SU-DHL-6 (cell line): ENCODE measurements at regions not wholly inside any gene's neighbourhood (a gene's known extent, or its start where the extent isn't known, plus 50 kb on each side); places are given as distances from the start of the nearest gene placed in this dataset.

Experiments used
- H2AFZ ChIP-seq: fragments of 200-600 bp; sonication (generic); 2 replicates; pipeline ENCODE4 v1.6.1; 2014; ENCODE audit warnings: low read depth, mild to moderate bottlenecking, moderate library complexity, mixed read lengths, antibody characterized with exemption, low read length; ENCODE audit not compliant: severe bottlenecking
- H3F3A ChIP-seq: fragments of 200-600 bp; shearing (Covaris generic); 2 replicates; pipeline ENCODE4 v1.6.0; 2016; ENCODE audit warnings: antibody characterized with exemption, mild to moderate bottlenecking; ENCODE audit not compliant: insufficient read depth
- H3K27ac ChIP-seq: fragments of 200-600 bp; sonication (generic); 2 replicates; pipeline ENCODE4 v1.5.1; 2016; ENCODE audit warnings: low read depth, mild to moderate bottlenecking, low read length, moderate library complexity, mixed read lengths
- H3K27me3 ChIP-seq: fragments of 200-600 bp; sonication (generic), shearing (Covaris generic); 2 replicates; pipeline ENCODE4 v1.6.0; 2014; ENCODE audit warnings: mild to moderate bottlenecking, low read length
- H3K36me3 ChIP-seq: fragments of 200-600 bp; sonication (generic); 2 replicates; pipeline ENCODE4 v1.6.1; 2014; ENCODE audit warnings: mild to moderate bottlenecking, low read length, mixed read lengths
- H3K4me2 ChIP-seq: fragments of 300-600, 200-600 bp; shearing (Covaris generic), sonication (generic); 2 replicates; pipeline ENCODE4 v1.6.0; 2014; ENCODE audit warnings: low read length, low read depth, mild to moderate bottlenecking; ENCODE audit not compliant: poor library complexity, severe bottlenecking
- H3K4me3 ChIP-seq: fragments of 200-600 bp; sonication (generic); 2 replicates; pipeline ENCODE4 v1.5.1; 2014; ENCODE audit warnings: antibody characterized with exemption, low read length, mild to moderate bottlenecking, mixed read lengths; ENCODE audit not compliant: insufficient read depth, poor library complexity, severe bottlenecking
- H3K79me2 ChIP-seq: fragments of 200-600 bp; sonication (generic); 2 replicates; pipeline ENCODE4 v1.6.1; 2014; ENCODE audit warnings: mild to moderate bottlenecking, low read length, moderate library complexity; ENCODE audit not compliant: insufficient read depth
- H3K9ac ChIP-seq: fragments of 200-600 bp; sonication (generic); 2 replicates; pipeline ENCODE4 v1.7.0; 2014; ENCODE audit warnings: mild to moderate bottlenecking, low read length
- H3K9me2 ChIP-seq: fragments of 200-600 bp; sonication (generic); replicated peaks from 2 replicates; pipeline ENCODE4 v1.6.1; 2014; ENCODE audit warnings: low read length; ENCODE audit not compliant: insufficient read depth
- H3K9me3 ChIP-seq: fragments of 200-600 bp; sonication (generic); 2 replicates; pipeline ENCODE4 v1.6.1; 2014; ENCODE audit warnings: low read length, mixed read lengths; ENCODE audit not compliant: insufficient read depth
- H4K20me1 ChIP-seq: fragments of 200-600 bp; sonication (generic); 2 replicates; pipeline ENCODE4 v1.6.1; 2014; ENCODE audit warnings: low read depth, mild to moderate bottlenecking, antibody characterized with exemption, low read length, moderate library complexity, mixed read lengths
- CTCF ChIP-seq: fragments of 200-600 bp; sonication (generic); IDR thresholded peaks from one replicate; pipeline ENCODE4 v1.5.1; 2017; ENCODE audit warnings: antibody characterized with exemption, mild to moderate bottlenecking, low read length, moderate library complexity; ENCODE audit not compliant: insufficient read depth, poor library complexity, severe bottlenecking
- EZH2phosphoT487 ChIP-seq: fragments of 200-600 bp; sonication (generic), shearing (Covaris generic); conservative IDR thresholded peaks from 2 replicates; pipeline ENCODE4 v1.6.1; 2018; ENCODE audit warnings: mild to moderate bottlenecking, antibody characterized with exemption, low read length, moderate library complexity, mixed read lengths

- no peak overlapping the region for H3K9ac ChIP-seq
- H3K27ac ChIP-seq, result no peak overlapping the region
- H3F3A ChIP-seq, result no peaks in the 10 kb centered on the region
- no peaks in the 10 kb centered on the region for H4K20me1 ChIP-seq
- TF ChIP-seq CTCF, result no peak
- no peak for TF ChIP-seq EZH2phosphoT487
- no peak overlapping the region for H2AFZ ChIP-seq
- H3K4me3 ChIP-seq, result no peak overlapping the region
- H3K27me3 ChIP-seq, result no peaks in the 10 kb centered on the region
- no peaks in the 10 kb centered on the region for H3K9me2 ChIP-seq
- no peaks in the 10 kb centered on the region for H3K79me2 ChIP-seq
- no peaks in the 10 kb centered on the region for H3K36me3 ChIP-seq
- H3K4me2 ChIP-seq, result no peak overlapping the region
- no peaks in the 10 kb centered on the region for H3K9me3 ChIP-seq
Observed at GRCh38 chr21:16502273-16502672, 772.5 kb downstream of the USP25 start.

GRCh38 chr21:16502897-16503296 is 773.1 kb downstream of the USP25 start:
- H3K79me2 ChIP-seq, result no peaks in the 10 kb centered on the region
- no peaks in the 10 kb centered on the region for H3K36me3 ChIP-seq
- no peaks in the 10 kb centered on the region for H3K9me2 ChIP-seq
- no peak overlapping the region for H2AFZ ChIP-seq
- no peak overlapping the region for H3K9ac ChIP-seq
- H3K27me3 ChIP-seq, result no peaks in the 10 kb centered on the region
- no peaks in the 10 kb centered on the region for H4K20me1 ChIP-seq
- no peaks in the 10 kb centered on the region for H3F3A ChIP-seq
- no peaks in the 10 kb centered on the region for H3K9me3 ChIP-seq
- no peak overlapping the region for H3K4me2 ChIP-seq
- no peak overlapping the region for H3K4me3 ChIP-seq
- no peak for TF ChIP-seq EZH2phosphoT487
- H3K27ac ChIP-seq, result no peak overlapping the region

GRCh38 chr21:16504281-16504680 is 774.5 kb downstream of the USP25 start:
- Histone ChIP-seq H4K20me1 (no peaks in the 10 kb centered on the region), H3K4me3 (no peak overlapping the region), H2AFZ (no peak overlapping the region), H3K27me3 (no peaks in the 10 kb centered on the region), H3K36me3 (no peaks in the 10 kb centered on the region), H3F3A (no peaks in the 10 kb centered on the region), H3K9me3 (no peaks in the 10 kb centered on the region), H3K79me2 (no peaks in the 10 kb centered on the region), H3K9ac (no peak overlapping the region), H3K27ac (no peak overlapping the region), H3K4me2 (no peak overlapping the region), H3K9me2 (no peaks in the 10 kb centered on the region)
- TF ChIP-seq EZH2phosphoT487, result no peak
- no peak for TF ChIP-seq CTCF

GRCh38 chr21:16504766-16505165 is 775.0 kb downstream of the USP25 start:
- Histone ChIP-seq H3K9me3 (no peaks in the 10 kb centered on the region), H3K27me3 (no peaks in the 10 kb centered on the region), H3K9ac (no peak overlapping the region), H3K4me2 (no peak overlapping the region), H3K27ac (no peak overlapping the region), H4K20me1 (no peaks in the 10 kb centered on the region), H3F3A (no peaks in the 10 kb centered on the region), H3K36me3 (no peaks in the 10 kb centered on the region), H2AFZ (no peak overlapping the region), H3K79me2 (no peaks in the 10 kb centered on the region), H3K9me2 (no peaks in the 10 kb centered on the region), H3K4me3 (no peak overlapping the region)
- TF ChIP-seq EZH2phosphoT487 (no peak), CTCF (no peak)
